GM12865 (cell line): ENCODE measurements at regions not wholly inside any gene's neighbourhood (a gene's known extent, or its start where the extent isn't known, plus 50 kb on each side); places are given as distances from the start of the nearest gene placed in this dataset.

Source experiments
- DNase-seq: peaks from one replicate; pipeline ENCODE4 v3.0.0; 2010; ENCODE audit warnings: low read depth
- H3K4me3 ChIP-seq: 2 replicates; pipeline ENCODE4 v1.5.1; 2011; ENCODE audit warnings: mild to moderate bottlenecking, low read depth, low read length, control low read depth
- CTCF ChIP-seq: IDR thresholded peaks from 2 replicates; pipeline ENCODE4 v1.5.1; 2011; ENCODE audit warnings: low read length, control low read depth, low read depth, inconsistent platforms; ENCODE audit not compliant: insufficient read depth; ENCODE audit errors: missing control alignments

- H3K4me3 ChIP-seq, result no peak overlapping the region
- TF ChIP-seq CTCF, result no peak
- no peak for DNase-seq
These were observed 133.4 kb downstream of the ACTBL2 start for GRCh38 chr5:57349214-57349613.

GRCh38 chr5:57348376-57349140, 134.1 kb downstream of the ACTBL2 start:
- no peak overlapping the region for H3K4me3 ChIP-seq
- TF ChIP-seq CTCF, result no peak
- DNase-seq, result no peak

- no peak for TF ChIP-seq CTCF
- DNase-seq, result no peak
- H3K4me3 ChIP-seq, result no peak overlapping the region
These were observed 136.3 kb downstream of the ACTBL2 start for GRCh38 chr5:57346328-57346727.

- no peak overlapping the region for H3K4me3 ChIP-seq
- no peak for DNase-seq
- TF ChIP-seq CTCF, result no peak
These were observed 141.1 kb downstream of the ACTBL2 start for GRCh38 chr5:57341380-57341979.

GRCh38 chr5:57340681-57341080, 141.9 kb downstream of the ACTBL2 start:
- DNase-seq, result no peak
- H3K4me3 ChIP-seq, result no peak overlapping the region
- no peak for TF ChIP-seq CTCF

- DNase-seq, result no peak
- TF ChIP-seq CTCF, result no peak
- H3K4me3 ChIP-seq, result no peak overlapping the region
These were observed 143.1 kb downstream of the ACTBL2 start for GRCh38 chr5:57339521-57339920.
